Karpas-422 (cell line): ENCODE measurements at regions not wholly inside any gene's neighbourhood (a gene's known extent, or its start where the extent isn't known, plus 50 kb on each side); places are given as distances from the start of the nearest gene placed in this dataset.

Source experiments
- DNase-seq: peaks from one replicate; pipeline ENCODE4 v3.0.0-alpha.2; 2015
- H2AFZ ChIP-seq: fragments of 200-600 bp; sonication (generic); 2 replicates; pipeline ENCODE4 v1.6.1; 2014; ENCODE audit warnings: antibody characterized with exemption, low read length, mixed read lengths
- H3K27ac ChIP-seq: fragments of 200-600 bp; sonication (generic); 2 replicates; pipeline ENCODE4 v1.5.1; 2014; ENCODE audit warnings: mild to moderate bottlenecking, low read length, moderate library complexity
- H3K27me3 ChIP-seq: fragments of 200-600 bp; sonication (generic); 2 replicates; pipeline ENCODE4 v1.6.1; 2014; ENCODE audit warnings: low read length, mixed read lengths
- H3K36me3 ChIP-seq: fragments of 200-600 bp; sonication (generic); 2 replicates; pipeline ENCODE4 v1.6.1; 2014; ENCODE audit warnings: low read length, mixed read lengths; ENCODE audit not compliant: insufficient read depth
- H3K4me1 ChIP-seq: fragments of 200-600 bp; sonication (generic); 2 replicates; pipeline ENCODE4 v1.6.1; 2014; ENCODE audit warnings: mild to moderate bottlenecking, low read length, mixed read lengths
- H3K4me2 ChIP-seq: fragments of 200-600 bp; sonication (generic); 2 replicates; pipeline ENCODE4 v1.6.1; 2014; ENCODE audit warnings: low read length, low read depth, mild to moderate bottlenecking; ENCODE audit not compliant: poor library complexity, severe bottlenecking
- H3K4me3 ChIP-seq: fragments of 200-600 bp; sonication (generic); 2 replicates; pipeline ENCODE4 v1.5.1; 2014; ENCODE audit warnings: mild to moderate bottlenecking, antibody characterized with exemption, low read length, mixed read lengths
- H3K79me2 ChIP-seq: fragments of 200-600 bp; sonication (generic); 2 replicates; pipeline ENCODE4 v1.6.1; 2014; ENCODE audit warnings: mild to moderate bottlenecking, low read length, mixed read lengths
- H3K9ac ChIP-seq: fragments of 200-600 bp; sonication (generic); 2 replicates; pipeline ENCODE4 v1.6.0; 2014; ENCODE audit warnings: low read length
- H3K9me2 ChIP-seq: fragments of 200-600 bp; sonication (generic), shearing (Covaris generic); replicated peaks from 2 replicates; pipeline ENCODE4 v1.6.0; 2014; ENCODE audit warnings: mild to moderate bottlenecking, low read length, moderate library complexity; ENCODE audit not compliant: insufficient read depth
- H3K9me3 ChIP-seq: fragments of 300-700, 200-600 bp; sonication (generic); 2 replicates; pipeline ENCODE4 v1.6.1; 2014; ENCODE audit warnings: low read length, mixed read lengths
- H4K20me1 ChIP-seq: fragments of 200-600 bp; sonication (generic); 2 replicates; pipeline ENCODE4 v1.6.1; 2014; ENCODE audit warnings: mild to moderate bottlenecking, antibody characterized with exemption, low read length, low read depth; ENCODE audit not compliant: insufficient read depth

- Histone ChIP-seq H3K9me3 (peaks cover 31% of the 10 kb centered on the region; the same call in 1 of the 2 replicates), H3K27me3 (no peaks in the 10 kb centered on the region), H3K4me1 (no peaks in the 10 kb centered on the region), H3K36me3 (no peaks in the 10 kb centered on the region), H4K20me1 (no peaks in the 10 kb centered on the region), H3K9me2 (no peaks in the 10 kb centered on the region), H3K4me3 (no peak overlapping the region), H3K27ac (no peak overlapping the region), H3K4me2 (no peak overlapping the region), H2AFZ (no peak overlapping the region), H3K79me2 (no peaks in the 10 kb centered on the region), H3K9ac (no peak overlapping the region)
- DNase-seq, result no peak
Measured at GRCh38 chr1:238823416-238823815, 563.0 kb upstream of the CHRM3 start.

- no peak overlapping the region for H3K4me2 ChIP-seq
- no peaks in the 10 kb centered on the region for H3K9me2 ChIP-seq
- H2AFZ ChIP-seq, result no peak overlapping the region
- no peaks in the 10 kb centered on the region for H4K20me1 ChIP-seq
- H3K4me1 ChIP-seq, result no peaks in the 10 kb centered on the region
- no peak overlapping the region for H3K4me3 ChIP-seq
- H3K79me2 ChIP-seq, result no peaks in the 10 kb centered on the region
- H3K27ac ChIP-seq, result no peak overlapping the region
- H3K9ac ChIP-seq, result no peak overlapping the region
- no peaks in the 10 kb centered on the region for H3K36me3 ChIP-seq
- peaks cover 26% of the 10 kb centered on the region for H3K9me3 ChIP-seq
- H3K27me3 ChIP-seq, result no peaks in the 10 kb centered on the region
- DNase-seq, result no peak
Measured at GRCh38 chr1:238811211-238811879, 575.0 kb upstream of the CHRM3 start.

GRCh38 chr1:238790882-238791281 lies 595.5 kb upstream of the CHRM3 start:
- Histone ChIP-seq H3K9me3 (peaks cover 25% of the 10 kb centered on the region), H2AFZ (no peak overlapping the region), H3K9me2 (no peaks in the 10 kb centered on the region), H3K27ac (no peak overlapping the region), H3K4me3 (no peak overlapping the region), H3K9ac (no peak overlapping the region), H3K27me3 (no peaks in the 10 kb centered on the region), H3K79me2 (no peaks in the 10 kb centered on the region), H3K36me3 (no peaks in the 10 kb centered on the region), H4K20me1 (no peaks in the 10 kb centered on the region), H3K4me1 (no peaks in the 10 kb centered on the region), H3K4me2 (no peak overlapping the region)
- no peak for DNase-seq

GRCh38 chr1:238789916-238790667 lies 596.3 kb upstream of the CHRM3 start:
- no peaks in the 10 kb centered on the region for H4K20me1 ChIP-seq
- H3K27ac ChIP-seq, result no peak overlapping the region
- H3K4me3 ChIP-seq, result no peak overlapping the region
- H3K4me2 ChIP-seq, result no peak overlapping the region
- no peaks in the 10 kb centered on the region for H3K27me3 ChIP-seq
- no peaks in the 10 kb centered on the region for H3K36me3 ChIP-seq
- no peaks in the 10 kb centered on the region for H3K4me1 ChIP-seq
- H2AFZ ChIP-seq, result no peak overlapping the region
- no peak for DNase-seq
- no peaks in the 10 kb centered on the region for H3K79me2 ChIP-seq
- H3K9me2 ChIP-seq, result no peaks in the 10 kb centered on the region
- H3K9me3 ChIP-seq, result peaks cover 29% of the 10 kb centered on the region
- no peak overlapping the region for H3K9ac ChIP-seq

GRCh38 chr1:238787471-238787870 lies 598.9 kb upstream of the CHRM3 start:
- Histone ChIP-seq H3K9me2 (no peaks in the 10 kb centered on the region), H3K36me3 (no peaks in the 10 kb centered on the region), H3K27ac (no peak overlapping the region), H3K79me2 (no peaks in the 10 kb centered on the region), H4K20me1 (no peaks in the 10 kb centered on the region), H3K27me3 (no peaks in the 10 kb centered on the region), H3K4me3 (no peak overlapping the region), H3K9me3 (peaks cover 34% of the 10 kb centered on the region), H2AFZ (no peak overlapping the region), H3K4me2 (no peak overlapping the region), H3K9ac (no peak overlapping the region), H3K4me1 (no peaks in the 10 kb centered on the region)
- DNase-seq, result no peak

GRCh38 chr1:238783633-238784032 lies 602.7 kb upstream of the CHRM3 start:
- Histone ChIP-seq H3K4me2 (no peak overlapping the region), H3K27ac (no peak overlapping the region)

GRCh38 chr1:238779716-238780115 lies 606.7 kb upstream of the CHRM3 start:
- H3K4me2 ChIP-seq, result no peak overlapping the region
- no peaks in the 10 kb centered on the region for H4K20me1 ChIP-seq
- no peaks in the 10 kb centered on the region for H3K79me2 ChIP-seq
- H2AFZ ChIP-seq, result no peak overlapping the region
- H3K36me3 ChIP-seq, result no peaks in the 10 kb centered on the region
- H3K27me3 ChIP-seq, result no peaks in the 10 kb centered on the region
- H3K4me1 ChIP-seq, result no peaks in the 10 kb centered on the region
- no peaks in the 10 kb centered on the region for H3K9me2 ChIP-seq
- no peak overlapping the region for H3K27ac ChIP-seq
- peaks cover 26% of the 10 kb centered on the region for H3K9me3 ChIP-seq
- H3K9ac ChIP-seq, result no peak overlapping the region
- H3K4me3 ChIP-seq, result no peak overlapping the region
- no peak for DNase-seq

More at GRCh38 chr1:238783633-238784032, 602.7 kb upstream of the CHRM3 start:
- no peak overlapping the region for H3K4me3 ChIP-seq
- H4K20me1 ChIP-seq, result no peaks in the 10 kb centered on the region
- H2AFZ ChIP-seq, result no peak overlapping the region
- DNase-seq, result no peak
- no peaks in the 10 kb centered on the region for H3K9me2 ChIP-seq
- H3K79me2 ChIP-seq, result no peaks in the 10 kb centered on the region
- no peak overlapping the region for H3K9ac ChIP-seq
- H3K36me3 ChIP-seq, result no peaks in the 10 kb centered on the region
- H3K9me3 ChIP-seq, result peaks cover 27% of the 10 kb centered on the region
- H3K4me1 ChIP-seq, result no peaks in the 10 kb centered on the region
- no peaks in the 10 kb centered on the region for H3K27me3 ChIP-seq

GRCh38 chr1:238778113-238778512 lies 608.3 kb upstream of the CHRM3 start:
- Histone ChIP-seq H3K27ac (no peak overlapping the region), H3K36me3 (no peaks in the 10 kb centered on the region), H3K4me2 (no peak overlapping the region), H3K4me1 (no peaks in the 10 kb centered on the region), H4K20me1 (no peaks in the 10 kb centered on the region), H3K9ac (no peak overlapping the region), H3K9me3 (peaks cover 34% of the 10 kb centered on the region), H3K4me3 (no peak overlapping the region), H3K79me2 (no peaks in the 10 kb centered on the region), H2AFZ (no peak overlapping the region), H3K27me3 (no peaks in the 10 kb centered on the region), H3K9me2 (no peaks in the 10 kb centered on the region)
- no peak for DNase-seq
